HG02623 (cell line): ENCODE measurements at regions not wholly inside any gene's neighbourhood (a gene's known extent, or its start where the extent isn't known, plus 50 kb on each side); places are given as distances from the start of the nearest gene placed in this dataset.
"Not testable (repeated sequence)": the region's sequence is repeated elsewhere in the genome, so short reads cannot be mapped to it uniquely, and the experiment has no call there.

ENCODE experiments used
- ATAC-seq: cut with Tn5 transposase; IDR thresholded peaks from one replicate; pipeline ENCODE4 v1.9.1; 2021; ENCODE audit warnings: moderate library complexity; ENCODE audit not compliant: unreplicated experiment

DNA sequence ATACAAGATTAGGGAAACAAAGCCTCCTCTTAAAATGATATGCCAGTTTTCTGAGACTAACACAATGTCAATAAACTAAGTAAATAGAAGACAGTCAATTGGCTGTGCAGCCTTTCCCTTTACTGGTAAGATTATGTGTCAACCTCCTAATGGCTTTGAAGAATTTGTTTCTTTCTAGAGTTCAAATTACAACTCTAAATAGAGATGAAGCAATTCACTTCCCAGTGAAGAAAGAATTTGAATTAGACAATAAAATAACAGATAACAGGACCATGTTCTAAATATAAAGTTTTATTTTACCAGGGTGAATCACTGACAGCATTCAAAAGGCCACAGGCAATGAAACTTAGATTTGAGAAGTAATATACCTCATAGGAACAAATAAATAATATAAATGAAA is 680.3 kb downstream of the PLA2G4A start:
- ATAC-seq: no peak

DNA sequence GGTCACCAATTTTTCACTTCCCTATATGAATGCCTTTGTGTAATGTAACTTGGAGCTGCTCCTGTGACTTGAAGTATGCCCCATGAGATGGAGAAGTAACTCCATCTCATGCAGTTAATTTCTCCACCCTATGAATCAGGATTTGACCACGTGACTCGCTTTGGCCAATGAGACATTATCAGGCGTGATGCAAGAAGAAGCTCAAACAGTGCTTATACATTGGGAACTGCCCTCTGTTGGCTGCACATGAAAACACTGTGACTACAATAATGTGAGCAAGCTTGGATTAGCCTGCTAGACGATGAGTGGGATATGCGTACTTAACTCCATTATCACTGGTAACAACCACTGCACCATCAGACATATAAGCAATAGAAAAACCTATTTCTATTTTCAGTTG is 684.4 kb downstream of the PLA2G4A start:
- ATAC-seq: no peak

DNA sequence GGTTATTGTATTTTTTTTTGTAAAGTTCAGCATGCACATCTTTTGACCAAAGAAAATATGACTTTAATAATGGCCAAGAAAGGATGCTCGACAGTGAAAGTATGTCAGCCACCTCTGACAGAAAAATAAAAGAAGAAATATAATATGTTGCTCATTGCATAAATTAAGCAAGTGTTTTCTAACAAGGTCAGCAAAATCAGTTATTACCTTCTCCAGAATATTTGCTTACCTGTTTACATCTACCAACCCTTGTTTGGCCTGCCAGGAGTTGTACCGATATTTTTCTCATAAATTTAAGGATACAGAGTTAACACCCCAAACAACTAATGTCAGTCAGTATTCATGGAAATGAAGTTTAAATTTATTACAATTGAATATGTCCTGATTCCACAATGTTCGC is 685.4 kb downstream of the PLA2G4A start:
- ATAC-seq: no peak

DNA sequence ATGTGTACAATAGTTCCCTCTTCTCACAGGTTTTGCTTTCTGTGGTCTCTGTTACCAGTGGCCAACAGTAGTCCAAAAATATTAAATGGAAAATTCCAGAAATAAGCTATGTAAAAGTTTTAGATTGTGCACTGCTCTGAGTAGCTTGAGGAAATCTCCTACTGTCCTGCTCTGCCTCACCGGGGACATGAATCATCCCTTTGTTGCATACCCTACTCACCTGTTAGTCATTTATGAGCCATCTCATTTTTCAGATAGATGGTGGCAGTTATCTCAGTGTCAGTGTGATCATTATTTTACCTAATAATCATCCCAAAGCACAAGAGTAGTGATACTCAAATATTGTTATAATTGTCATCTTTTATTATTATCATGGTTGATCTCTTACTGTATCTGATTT is 688.1 kb downstream of the PLA2G4A start:
- ATAC-seq: no peak

DNA sequence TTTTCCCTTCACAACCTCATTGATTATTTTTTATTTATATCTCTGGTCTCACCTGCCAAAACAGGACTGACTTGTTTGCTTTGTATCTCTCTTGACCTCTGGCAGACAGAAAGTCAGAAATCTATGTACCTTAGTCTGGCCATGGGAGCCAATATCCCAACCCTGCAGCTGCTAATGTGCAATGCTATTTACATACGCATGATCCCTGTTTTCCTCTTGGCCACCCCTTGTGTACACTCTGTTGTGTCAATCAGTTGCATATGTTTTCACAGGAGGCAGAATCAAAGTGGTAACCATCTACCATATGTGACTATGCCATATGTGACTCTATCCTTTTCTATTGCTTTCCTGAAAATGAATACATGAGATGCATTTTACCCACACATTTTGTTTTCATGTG is 688.8 kb downstream of the PLA2G4A start:
- no peak for ATAC-seq

DNA sequence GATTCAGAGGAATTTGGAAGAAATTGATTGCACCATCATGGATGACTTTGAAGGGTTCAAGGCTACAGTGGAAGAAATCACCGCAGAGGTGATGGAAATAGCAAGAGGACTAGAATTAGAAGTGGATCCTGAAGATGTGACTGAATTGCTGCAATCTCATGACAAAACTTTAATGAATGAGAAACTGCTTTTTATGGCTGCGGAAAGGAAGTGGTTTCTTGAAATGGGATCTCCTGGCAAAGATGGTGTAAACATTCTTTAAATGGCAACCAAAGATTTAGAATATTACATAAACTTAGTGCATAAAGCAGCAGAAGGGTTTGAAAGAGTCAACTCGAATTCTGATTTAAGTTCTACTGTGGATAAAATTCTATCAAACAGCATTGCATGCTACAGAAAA is 698.6 kb downstream of the PLA2G4A start:
- ATAC-seq: no peak

DNA sequence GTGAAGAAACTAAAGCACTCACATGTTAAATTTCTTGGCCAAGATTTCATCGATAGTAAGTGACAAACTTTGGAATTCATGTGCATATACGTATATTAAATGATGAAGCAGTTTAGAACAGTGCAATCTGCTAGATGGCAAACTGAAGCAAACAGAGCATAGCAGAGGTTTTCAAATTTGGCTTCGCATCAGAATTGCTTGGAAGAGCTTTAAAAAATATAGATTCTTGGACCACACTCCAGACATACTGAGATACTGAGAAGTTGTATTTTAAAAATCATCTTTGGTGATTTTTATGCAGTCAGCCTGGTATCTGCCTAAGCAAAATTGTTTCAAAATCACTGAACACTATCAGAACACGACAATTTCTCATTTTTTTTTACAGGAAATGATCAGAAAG is 709.2 kb downstream of the PLA2G4A start:
- ATAC-seq: no peak

DNA sequence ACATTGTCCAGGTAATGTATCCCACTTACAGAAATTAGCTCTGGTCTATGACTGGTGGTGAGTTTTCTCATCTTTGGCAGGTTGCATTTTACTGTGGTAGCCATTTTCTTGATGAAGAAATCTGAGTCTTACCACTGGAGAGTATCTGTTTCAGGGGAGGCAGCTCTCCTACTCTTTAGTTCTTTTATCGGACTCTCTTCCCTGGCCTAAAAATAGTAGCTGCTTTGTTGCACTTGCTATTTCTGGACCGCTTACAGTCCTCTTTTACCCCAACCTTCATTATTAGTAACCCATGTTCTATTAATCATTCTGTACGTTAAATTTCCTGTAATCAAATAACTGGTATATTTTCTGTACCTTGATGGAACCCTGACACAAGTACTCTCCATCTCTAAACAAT is 720.8 kb downstream of the PLA2G4A start:
- ATAC-seq: no peak

DNA sequence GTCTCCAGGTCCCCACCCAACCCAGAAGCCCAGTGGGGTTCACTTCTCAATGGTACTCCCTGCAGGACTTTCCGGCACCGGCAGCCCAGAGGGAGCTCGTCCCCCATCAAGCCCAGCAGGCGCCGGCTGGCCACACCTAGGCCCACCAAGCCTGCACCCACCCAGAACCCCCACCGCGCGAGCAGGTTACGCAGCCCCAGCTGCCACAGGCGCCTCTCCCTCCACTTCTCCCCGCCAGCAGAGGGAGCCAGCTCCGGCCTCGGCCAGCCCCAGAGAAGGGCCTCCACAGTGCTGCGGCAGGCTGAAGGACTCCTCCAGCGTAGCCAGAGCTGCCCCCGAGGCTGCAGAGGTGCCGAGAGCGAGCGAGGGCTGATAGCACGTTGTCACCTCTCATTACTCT is 722.3 kb downstream of the PLA2G4A start:
- ATAC-seq: no peak

DNA sequence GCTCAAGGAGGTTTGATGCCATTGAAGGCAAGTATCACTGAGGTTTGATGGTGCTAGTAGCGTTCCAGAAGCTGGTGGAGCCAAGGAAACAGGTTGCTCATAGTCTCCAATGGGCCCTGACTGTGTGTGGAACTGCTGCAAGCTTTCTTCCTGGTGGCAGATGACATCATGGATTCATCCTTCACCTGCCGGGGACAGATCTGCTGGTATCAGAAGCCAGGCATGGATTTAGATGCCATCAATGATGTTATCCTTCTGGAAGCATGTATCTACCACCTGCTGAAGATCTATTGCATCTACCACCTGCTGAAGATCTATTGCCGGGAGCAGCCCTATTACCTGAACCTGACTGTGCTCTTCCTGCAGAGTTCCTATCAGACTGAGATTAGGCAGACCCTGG is 734.4 kb downstream of the PLA2G4A start:
- no peak for ATAC-seq

DNA sequence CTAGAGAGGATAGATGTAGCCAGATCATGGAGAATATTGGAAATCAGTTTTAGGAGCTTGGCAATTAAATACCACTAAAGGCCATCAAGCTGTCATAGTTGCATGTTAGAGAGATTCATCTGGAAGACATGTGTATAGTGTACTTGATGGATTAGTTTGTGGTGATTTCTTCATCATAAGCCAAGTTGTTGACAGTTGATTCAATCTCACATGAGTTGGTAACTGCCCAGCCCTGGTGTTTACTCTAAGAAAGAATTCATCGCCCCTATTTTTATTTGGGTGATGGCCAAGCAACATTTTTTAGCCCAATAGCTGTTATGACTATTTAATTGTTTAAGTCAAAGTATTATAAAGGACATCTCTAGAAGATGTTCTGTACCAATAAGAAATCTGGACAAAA is 737.6 kb downstream of the PLA2G4A start:
- no peak for ATAC-seq

DNA sequence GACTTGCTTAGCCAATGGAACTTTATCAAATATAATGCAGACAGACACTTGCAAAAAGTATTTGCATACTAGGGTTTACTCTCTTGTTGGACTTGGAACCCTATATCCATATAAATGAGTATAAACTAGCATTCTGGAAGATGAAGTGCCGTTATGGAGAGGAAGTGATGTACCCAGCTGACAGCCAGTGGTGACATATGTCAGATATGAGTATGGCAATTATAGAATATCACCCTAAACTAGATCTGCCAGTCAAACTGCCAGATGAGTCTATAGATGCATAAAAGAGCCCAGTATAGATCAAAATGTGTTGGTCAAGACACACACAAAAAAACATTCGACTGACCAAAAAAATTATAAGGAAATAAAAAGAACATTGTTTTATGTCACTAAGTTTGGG is 739.3 kb downstream of the PLA2G4A start:
- no peak for ATAC-seq

DNA sequence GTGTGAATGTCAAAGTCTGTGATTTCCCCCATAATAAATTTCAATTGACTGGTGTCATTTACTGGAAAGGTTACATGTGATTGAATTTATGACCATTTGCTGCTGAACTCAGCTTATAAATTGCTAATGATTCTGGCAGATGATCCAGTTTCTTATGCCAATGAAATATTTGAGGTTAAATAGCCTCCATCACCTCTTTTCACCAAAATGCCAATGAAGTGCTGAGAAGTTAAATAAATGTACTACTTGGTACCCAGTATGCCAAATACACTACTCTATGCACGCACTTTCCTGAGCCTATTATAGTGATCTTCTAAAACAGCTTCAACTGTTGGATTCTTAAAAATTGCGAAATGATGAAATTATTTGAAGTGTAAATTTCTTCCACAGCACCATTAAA is 741.4 kb downstream of the PLA2G4A start:
- ATAC-seq: no peak

DNA sequence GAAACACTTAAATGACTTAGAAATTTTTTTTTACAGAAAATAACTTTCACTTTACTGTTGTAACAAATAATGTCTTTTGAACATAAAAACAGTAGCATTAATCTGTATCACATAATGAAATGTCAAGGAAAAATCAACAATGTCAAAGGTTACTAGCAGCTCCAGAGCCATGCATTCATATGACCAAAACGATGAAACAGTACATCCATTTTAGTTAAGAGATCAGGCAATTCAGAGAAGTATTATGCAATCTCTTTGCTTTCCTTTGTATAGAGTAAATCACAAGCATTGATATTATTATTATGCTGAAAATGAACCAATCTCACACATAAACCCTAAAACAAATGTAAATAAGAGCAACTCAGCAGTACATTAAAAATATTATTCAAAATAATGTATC is 748.9 kb downstream of the PLA2G4A start:
- no peak for ATAC-seq

DNA sequence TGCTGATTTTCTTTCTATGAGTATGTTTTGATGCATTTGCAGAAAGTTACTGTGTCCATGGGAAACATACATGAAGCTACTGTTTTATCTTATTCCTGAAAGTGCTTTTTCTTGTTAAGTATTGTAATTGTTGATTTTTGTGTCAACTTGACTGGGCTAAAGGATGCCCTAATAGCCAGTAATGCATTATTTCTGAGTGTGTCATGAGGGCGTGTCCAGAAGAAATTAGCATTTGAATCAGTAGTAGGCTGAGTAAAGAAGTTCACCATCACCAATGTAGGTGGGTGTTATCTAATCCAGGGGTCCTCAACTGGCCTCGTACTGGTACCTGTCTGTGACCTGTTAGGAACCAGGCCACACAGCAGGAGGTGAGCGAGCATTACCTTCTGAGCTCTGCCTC is 760.2 kb downstream of the PLA2G4A start:
- ATAC-seq: no peak

DNA sequence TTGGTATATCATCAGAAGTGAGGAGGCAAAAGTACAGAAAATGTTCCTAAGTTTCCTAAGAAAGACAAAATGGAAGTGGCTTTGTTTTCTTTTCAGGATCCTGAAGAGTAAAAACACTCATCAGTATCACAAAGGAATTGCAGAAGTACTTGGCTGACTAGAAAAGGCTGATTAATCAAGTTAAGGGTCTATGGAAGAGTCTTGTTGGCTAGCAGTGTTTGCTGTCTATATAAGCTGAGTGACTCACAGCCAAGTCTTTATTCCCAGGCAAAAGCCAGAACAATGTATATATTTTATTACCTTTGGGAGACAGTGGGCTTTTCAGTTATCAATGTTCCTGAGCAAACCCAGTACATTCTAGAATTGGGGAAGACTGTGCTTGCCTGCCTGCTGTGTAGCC is 777.0 kb downstream of the PLA2G4A start:
- ATAC-seq: no peak

DNA sequence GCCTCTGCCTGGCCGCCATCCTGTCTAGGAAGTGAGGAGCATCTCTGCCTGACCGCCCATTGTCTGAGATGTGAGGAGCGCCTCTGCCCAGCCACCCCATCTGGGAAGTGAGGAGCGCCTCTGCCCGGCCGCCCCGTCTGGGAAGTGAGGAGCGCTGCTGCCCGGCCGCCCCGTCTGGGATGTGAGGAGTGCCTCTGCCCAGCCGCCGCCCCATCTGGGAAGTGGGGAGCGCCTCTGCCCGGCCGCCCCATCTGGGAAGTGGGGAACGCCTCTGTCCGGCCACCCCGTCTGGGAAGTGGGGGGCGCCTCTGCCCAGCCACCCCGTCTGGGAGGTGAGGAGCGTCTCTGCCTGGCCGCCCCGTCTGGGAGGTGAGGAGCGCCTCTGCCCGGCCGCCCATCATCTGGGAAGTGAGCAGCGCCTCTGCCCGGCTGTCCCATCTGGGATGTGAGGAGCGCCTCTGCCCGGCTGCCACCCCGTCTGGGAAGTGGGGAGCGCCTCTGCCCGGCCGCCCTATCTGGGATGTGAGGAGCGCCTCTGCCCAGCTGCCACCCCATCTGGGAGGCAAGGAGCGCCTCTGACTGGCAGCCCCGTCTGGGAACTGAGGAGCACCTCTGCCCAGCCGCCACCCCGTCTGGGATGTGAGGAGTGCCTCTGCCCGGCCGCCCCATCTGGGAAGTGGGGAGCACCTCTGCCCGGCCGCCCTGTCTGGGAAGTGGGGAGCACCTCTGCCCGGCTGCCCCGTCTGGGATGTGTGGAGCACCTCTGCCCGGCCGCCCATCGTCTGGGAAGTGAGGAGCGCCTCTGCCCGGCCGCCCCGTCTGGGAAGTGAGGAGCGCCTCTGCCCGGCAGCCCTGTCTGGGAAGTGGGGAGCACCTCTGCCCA is 787.3 kb downstream of the PLA2G4A start:
- not testable (repeated sequence) for ATAC-seq

DNA sequence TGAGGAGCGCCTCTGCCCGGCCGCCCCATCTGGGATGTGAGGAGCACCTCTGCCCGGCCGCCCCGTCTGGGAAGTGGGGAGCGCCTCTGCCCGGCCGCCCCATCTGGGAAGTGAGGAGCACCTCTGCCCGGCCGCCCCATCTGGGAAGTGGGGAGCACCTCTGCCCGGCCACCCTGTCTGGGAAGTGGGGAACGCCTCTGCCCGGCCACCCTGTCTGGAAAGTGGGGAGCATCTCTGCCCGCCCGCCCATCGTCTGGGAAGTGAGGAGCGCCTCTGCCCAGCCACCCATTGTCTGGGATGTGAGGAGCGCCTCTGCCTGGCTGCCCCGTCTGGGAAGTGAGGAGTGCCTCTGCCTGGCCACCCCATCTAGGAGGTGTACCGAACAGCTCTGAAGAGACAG is 788.1 kb downstream of the PLA2G4A start:
- not testable (repeated sequence) for ATAC-seq

DNA sequence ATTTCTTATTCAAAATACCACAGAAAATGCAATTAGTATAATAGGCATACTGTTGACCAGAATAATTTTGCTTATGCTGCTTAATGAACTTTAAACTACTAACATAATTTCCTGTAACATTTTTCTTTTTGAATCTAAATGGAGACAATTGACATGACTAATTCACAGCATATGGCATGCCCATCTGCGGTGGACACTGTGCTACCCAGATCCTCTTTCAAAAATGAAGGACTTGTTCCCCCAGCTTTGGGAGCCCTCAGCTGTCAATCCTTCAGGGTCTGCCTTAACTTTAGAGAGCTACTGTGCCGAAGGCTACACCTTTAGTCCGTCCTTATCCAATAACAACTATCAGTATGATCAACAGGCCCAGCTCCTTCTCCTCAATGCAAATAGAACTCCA is 789.0 kb downstream of the PLA2G4A start:
- ATAC-seq: no peak

DNA sequence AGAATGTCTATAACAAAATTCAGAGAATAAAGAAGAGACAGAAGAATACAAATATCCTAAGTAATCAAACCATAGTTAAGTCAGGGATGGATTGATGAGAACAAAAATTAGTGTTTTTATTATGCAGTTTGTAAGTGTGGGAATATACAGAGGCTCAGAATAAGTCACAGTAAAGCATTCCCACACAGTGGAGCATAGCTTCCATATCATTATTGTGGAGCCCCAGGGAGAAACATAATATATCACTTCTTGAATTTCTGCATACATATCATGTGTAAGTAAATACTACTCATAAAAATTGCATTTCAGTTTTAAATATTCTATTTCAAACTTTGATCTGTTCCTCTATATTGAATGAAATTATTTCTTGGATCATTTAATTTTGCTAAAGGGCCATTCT is 790.4 kb downstream of the PLA2G4A start:
- ATAC-seq: no peak

DNA sequence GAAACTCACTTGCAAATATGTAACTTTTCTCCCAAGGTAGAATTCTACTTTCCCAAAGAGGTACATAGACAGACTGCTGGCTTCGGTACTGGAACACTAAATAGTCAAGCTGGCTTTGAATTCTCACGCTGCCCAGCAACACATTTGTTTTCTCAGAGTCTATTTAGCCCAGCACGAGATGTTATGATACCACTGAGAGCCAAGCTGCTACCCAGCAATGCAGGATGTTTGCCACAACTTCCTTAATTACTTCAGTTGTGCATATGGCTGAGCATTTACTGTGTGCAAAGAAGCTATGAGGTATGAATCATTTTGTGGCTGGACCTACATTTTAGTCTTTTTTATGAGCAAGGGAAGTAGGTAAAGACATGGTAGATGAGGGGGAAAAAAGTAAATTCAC is 793.2 kb downstream of the PLA2G4A start:
- no peak for ATAC-seq

DNA sequence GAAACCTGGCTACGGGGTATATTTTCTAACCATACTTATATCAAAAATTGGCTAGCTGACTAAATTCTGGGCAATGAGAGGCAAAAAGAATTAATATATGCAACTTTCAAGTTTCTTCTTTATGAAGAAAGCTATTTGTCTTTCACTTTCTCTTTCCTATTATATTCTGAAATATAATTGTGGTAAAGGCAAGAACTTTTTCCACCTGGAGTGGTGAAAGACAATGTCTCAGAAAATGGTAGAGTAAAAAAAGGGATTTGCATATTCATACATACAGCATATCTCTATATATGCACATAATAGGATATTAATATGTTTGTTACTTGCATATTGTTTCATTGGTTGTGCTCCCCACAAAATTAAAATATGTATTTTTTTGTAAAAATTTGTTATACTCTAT is 793.8 kb downstream of the PLA2G4A start:
- no peak for ATAC-seq
